SHP77 (cell line): ENCODE measurements at regions not wholly inside any gene's neighbourhood (a gene's known extent, or its start where the extent isn't known, plus 50 kb on each side); places are given as distances from the start of the nearest gene placed in this dataset.

Experiments used
- DNase-seq, 2 experiments: peaks; one replicate each; lab custom pipeline; 2025; lab: John Stamatoyannopoulos, UW

DNA sequence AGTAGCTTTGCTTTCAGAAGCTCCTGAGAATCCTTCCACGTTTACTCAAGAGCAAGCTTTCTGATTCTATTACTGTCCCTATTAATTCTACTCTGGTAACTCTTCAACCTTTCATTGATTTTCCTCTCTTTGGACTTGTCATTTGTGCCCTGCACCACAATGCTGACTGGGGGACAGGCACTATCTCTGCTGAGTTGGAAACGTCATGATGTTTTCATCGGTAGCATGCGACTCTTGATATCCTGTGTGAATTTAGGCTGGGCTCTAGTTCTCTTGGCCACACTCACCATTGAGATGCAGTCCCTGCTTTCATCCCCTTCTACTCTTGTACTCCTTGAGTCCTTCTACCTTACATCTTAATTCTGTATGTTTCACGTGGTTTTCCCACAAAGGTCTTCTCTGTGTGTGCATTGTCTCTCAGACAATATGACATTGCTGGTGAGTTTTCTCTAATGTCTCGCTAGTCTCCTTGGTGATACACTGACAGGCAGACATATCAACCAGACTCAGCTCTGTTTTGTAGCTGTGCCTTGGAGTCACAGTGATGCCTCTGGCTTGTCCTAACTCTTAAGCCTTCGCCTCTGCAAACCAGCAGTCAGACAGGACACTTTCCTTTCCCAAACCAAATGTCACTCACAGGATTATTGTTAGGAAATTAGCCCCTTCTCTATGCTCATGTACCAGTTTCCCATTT is 223.6 kb upstream of the ADGRL2 start:
- no peak for DNase-seq

DNA sequence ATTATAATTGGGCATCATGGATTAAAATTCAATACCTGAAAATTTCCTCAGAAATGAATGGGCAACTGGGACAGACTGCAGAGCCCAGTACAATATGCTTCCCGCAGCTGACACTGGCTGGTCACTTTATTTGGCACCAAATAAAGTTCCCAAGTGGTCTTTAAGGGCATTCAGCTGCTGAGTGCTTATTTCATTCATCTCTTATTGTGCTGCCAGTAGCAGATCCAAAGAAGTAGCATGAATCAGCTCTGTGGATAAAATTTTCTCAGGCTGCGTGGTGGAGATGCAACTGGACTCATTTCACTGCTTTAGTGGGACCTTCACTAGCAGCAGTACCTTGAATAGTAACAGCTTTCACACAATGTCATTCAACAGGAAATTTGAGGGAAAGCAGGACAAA is 226.3 kb upstream of the ADGRL2 start:
- no peak for DNase-seq

- no peak for DNase-seq
These were observed 227.3 kb upstream of the ADGRL2 start for GRCh38 chr1:81573458-81573857.

- no peak for DNase-seq
These were observed 228.8 kb upstream of the ADGRL2 start for GRCh38 chr1:81571946-81572345.

GRCh38 chr1:81569761-81570160 is 231.0 kb upstream of the ADGRL2 start:
- no peak for DNase-seq

DNA sequence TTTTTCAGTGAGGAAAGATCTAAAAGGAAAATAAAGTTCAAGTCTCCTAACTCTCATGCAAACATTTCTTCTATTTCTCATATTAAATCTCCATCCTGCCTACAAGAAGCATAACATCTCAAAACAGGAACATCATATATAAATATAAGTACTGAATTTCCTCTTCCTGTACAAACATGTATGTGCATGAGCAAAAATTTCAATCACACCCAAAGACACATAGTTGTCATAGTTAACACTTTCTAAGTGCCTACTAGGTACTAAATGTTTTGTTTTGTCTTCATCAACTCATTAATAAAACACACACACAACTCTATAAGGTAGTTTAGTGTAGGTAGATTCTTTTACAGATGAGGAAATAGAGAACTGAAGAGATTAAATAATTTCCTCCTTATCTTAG is 237.1 kb upstream of the ADGRL2 start:
- no peak for DNase-seq

DNA sequence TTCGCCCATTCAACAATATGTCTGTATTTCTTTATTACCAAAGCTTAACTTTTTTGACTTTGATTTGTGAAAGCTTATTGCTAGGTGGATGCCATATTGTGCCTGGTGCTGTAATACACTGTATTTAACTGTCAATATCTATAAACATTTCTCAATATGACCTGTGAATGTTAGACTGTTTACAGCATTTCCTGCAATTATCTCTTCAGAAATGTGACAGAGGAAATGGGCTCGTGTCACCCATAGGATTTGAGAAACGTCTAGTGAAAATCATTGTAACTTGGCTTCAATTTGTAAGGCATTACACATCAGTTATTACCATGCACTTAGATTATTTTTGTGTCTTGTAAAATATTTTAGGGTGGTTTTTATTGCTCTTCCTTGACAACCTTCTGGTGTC is 237.8 kb upstream of the ADGRL2 start:
- no peak for DNase-seq

GRCh38 chr1:81560629-81561028 is 240.1 kb upstream of the ADGRL2 start:
- no peak for DNase-seq

GRCh38 chr1:81559662-81560350 is 240.9 kb upstream of the ADGRL2 start:
- DNase-seq = peak in 1 of 2 experiments; percentile 6

DNA sequence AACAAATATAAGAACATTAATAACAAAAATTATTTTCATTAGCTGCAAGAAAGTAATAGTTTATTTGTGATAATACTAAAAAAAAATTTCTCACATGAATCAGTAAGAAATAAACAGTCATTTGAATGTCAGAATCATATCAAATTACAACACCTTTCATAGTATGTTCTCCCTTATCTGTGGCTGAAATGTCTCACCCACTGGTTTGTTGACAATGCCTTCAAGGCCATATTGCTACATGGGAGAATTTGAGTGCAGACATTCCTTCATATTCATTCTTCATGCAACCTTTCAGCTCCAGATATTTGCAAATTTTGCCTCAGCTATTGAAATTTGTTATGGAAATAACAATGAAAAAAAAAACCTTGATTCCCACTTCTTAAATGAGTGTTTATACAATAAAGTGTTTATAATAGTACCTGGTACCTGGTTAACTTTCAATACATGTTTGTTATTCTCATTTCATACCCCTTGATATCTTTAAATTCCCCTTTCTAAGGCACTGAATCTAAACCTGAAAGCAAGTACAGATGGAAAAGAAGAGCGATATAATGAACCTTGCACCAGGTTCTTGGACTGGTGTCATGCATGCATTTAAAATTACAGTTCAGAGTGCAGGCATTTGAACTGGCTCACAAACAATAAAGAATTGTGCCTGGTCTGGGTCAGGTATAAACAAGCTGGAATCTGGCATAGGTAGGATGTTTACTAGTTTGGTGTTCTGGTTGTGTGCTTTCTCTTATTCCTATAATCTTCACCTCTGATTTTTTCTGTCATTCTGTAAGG is 242.2 kb upstream of the ADGRL2 start:
- DNase-seq = no peak

- DNase-seq = no peak
These were observed 243.8 kb upstream of the ADGRL2 start for GRCh38 chr1:81556968-81557367.

DNA sequence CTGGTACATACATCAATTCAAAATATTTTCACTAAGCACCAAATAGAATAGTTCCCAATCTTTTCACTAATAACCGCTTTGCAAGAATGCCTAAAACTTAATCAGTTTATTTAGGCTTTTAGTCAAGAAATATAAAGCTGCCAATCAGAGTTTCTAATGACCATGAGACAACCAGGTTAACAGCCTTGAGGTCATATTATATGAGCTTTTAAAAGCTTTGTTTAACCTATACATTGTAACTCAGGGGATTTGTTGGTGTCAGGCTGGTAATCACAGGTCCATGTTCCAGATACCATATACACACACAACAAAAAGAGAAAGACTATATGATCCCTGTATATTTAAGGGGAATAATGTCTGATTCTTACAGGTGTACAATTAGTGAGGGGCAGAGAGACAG is 246.2 kb upstream of the ADGRL2 start:
- DNase-seq = no peak

GRCh38 chr1:81554108-81554507 is 246.6 kb upstream of the ADGRL2 start:
- peak; percentile 48 to 60 for DNase-seq

- DNase-seq = no peak
These were observed 247.2 kb upstream of the ADGRL2 start for GRCh38 chr1:81553503-81553902.

DNA sequence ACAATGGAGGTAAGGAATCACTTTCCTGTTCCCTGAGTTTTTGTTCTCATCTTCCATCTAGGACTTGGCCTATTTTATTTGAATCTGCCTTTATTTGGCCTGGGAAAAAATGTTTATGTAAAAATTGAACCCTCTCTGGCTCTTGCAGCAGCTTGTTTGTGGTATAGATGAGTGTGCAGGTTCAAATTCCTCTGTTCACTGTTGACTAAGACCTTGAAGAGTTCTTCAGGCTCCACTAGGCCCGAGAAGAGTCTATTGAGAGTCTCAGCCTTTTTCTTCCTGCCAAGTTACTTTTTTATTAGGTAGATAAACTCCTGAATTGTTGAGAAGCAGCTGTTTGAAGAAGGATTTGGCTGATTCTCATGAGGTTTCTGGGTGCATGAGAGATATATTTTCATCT is 248.8 kb upstream of the ADGRL2 start:
- no peak for DNase-seq

GRCh38 chr1:81550753-81551152 is 250.0 kb upstream of the ADGRL2 start:
- DNase-seq = no peak

DNA sequence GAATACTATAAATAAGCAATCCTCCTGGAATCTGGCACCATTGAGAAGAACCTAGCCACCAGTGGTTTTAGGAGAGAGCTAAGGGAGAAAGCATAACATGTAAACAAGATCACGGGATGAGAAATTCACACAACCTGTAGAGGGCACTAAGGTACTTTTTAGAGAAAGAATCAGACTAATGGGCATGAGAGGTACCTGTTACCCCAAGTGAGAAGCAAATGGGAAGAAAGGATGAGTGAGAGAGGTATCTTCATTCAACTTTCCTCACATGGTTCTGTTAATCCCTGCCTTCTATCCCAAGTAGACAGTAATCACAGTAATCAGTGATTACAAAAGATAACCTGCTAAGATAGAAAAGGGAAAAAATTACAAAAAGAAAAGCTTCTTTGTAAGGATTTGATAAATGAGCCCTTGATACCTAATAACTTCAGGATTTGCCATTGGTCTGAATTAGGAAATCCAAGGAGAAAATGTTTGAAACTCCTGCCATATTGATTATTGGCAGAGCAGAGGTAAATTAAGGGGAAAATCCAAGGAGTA is 251.1 kb upstream of the ADGRL2 start:
- no peak for DNase-seq

GRCh38 chr1:81548918-81549587 is 251.7 kb upstream of the ADGRL2 start:
- no peak for DNase-seq

- DNase-seq = no peak
These were observed 252.8 kb upstream of the ADGRL2 start for GRCh38 chr1:81547912-81548303.

- DNase-seq = no peak
These were observed 253.3 kb upstream of the ADGRL2 start for GRCh38 chr1:81547261-81547911.

GRCh38 chr1:81545734-81546133 is 255.0 kb upstream of the ADGRL2 start:
- no peak for DNase-seq

DNA sequence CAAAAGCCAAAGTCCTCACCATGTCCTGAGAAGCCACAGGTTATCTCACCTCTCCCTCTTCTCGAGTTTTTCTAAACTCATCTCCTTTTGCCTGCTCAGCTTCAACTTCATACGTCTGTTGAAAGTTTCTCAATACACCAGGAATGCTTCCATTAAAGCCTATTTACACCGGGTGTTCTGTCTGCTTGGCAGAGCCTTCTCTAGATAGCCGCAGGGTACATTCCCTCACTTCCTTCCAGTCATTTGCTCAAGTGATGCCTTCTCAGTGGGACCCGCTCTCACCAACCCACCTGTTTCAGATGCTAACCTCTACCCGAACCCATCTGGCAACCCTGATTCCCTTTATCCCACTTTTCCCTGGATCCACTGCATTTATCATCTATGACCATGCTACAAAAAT is 257.0 kb upstream of the ADGRL2 start:
- DNase-seq = no peak
